HCT116 (cell line): ENCODE measurements at regions not wholly inside any gene's neighbourhood (a gene's known extent, or its start where the extent isn't known, plus 50 kb on each side); places are given as distances from the start of the nearest gene placed in this dataset.

Source experiments
- ATAC-seq: fragments of 200-7000 bp; cut with Tn5 transposase; 2 replicates; pipeline ENCODE4 v1.9.1; 2020; ENCODE audit warnings: mild to moderate bottlenecking, moderate library complexity
- BruUV-seq: library from RNA; stranded (reverse); fragments of 400-500 nt; replicated peaks from 2 replicates; lab custom pipeline; 2021; lab: Mats Ljungman, UMichigan
- CTCF ChIA-PET: fragments of 300-600 bp; sonication (Branson Sonifier 250); formaldehyde crosslinking; loops from one replicate; lab custom pipeline; 2021; ENCODE audit warnings: antibody characterized with exemption; lab: Charles Lee
- POLR2A ChIA-PET: fragments of 300-600, 350-600 bp; sonication (Branson Sonifier 250); formaldehyde crosslinking; loops from one replicate; lab custom pipeline; 2021; ENCODE audit warnings: antibody characterized with exemption; lab: Charles Lee
- RAD21 ChIA-PET, 2 experiments: fragments of 300-600 bp; sonication (Branson Sonifier 250); formaldehyde crosslinking; loops; one replicate each; lab custom pipeline; 2023; ENCODE audit warnings: low total read pairs in 2 of 2; ENCODE audit not compliant: uncharacterized antibody in 2 of 2, unreplicated experiment in 2 of 2, low non-redundant PET in 1 of 2; lab: Charles Lee
- DNase-seq: peaks from one replicate; pipeline ENCODE4 v3.0.0-alpha.2; 2010; ENCODE audit warnings: low read depth, low spot score
- H2AFZ ChIP-seq: fragments of 200-600 bp; shearing (Covaris generic), sonication (generic); 2 replicates; pipeline ENCODE4 v1.6.1; 2017; ENCODE audit warnings: low read depth, mixed run types, mixed read lengths, antibody characterized with exemption, low read length; ENCODE audit not compliant: poor library complexity, severe bottlenecking
- H3K27ac ChIP-seq: 2 replicates; pipeline ENCODE4 v1.5.1; 2012; ENCODE audit warnings: low read depth, low read length
- H3K27me3 ChIP-seq: fragments of 200-600 bp; sonication (generic); 2 replicates; pipeline ENCODE4 v1.6.1; 2016; ENCODE audit warnings: mixed run types, low read length, mixed read lengths; ENCODE audit not compliant: insufficient read depth
- H3K36me3 ChIP-seq, 2 experiments: fragments of 200-500 bp in 1 of 2; fragments of 200-600 bp in 1 of 2; sonication (Bioruptor generic) in 1 of 2; sonication (generic) in 1 of 2; 2 replicates each; pipeline versions ENCODE4 v1.5.1 to v1.6.1; 2014 to 2016; ENCODE audit warnings: low read length in 2 of 2, inconsistent platforms in 1 of 2, mixed read lengths in 1 of 2, mixed run types in 1 of 2; ENCODE audit not compliant: insufficient read depth in 2 of 2, control insufficient read depth in 1 of 2
- H3K4me1 ChIP-seq, 2 experiments: fragments of 200-600 bp in 1 of 2; sonication (generic) in 1 of 2; 2 replicates each; pipeline versions ENCODE4 v1.5.1 to v1.6.1; 2012 to 2017; ENCODE audit warnings: low read length in 2 of 2, inconsistent platforms in 1 of 2, mild to moderate bottlenecking in 1 of 2, mixed read lengths in 1 of 2, mixed run types in 1 of 2, moderate library complexity in 1 of 2; ENCODE audit not compliant: insufficient read depth in 2 of 2, control insufficient read depth in 1 of 2
- H3K4me2 ChIP-seq: fragments of 200-600 bp; sonication (generic); 2 replicates; pipeline ENCODE4 v1.6.1; 2017; ENCODE audit warnings: mixed run types, low read length, mixed read lengths
- H3K4me3 ChIP-seq, 2 experiments: fragments of 200-600 bp in 1 of 2; sonication (generic) in 1 of 2; replicated peaks in 1 of 2; 2 replicates each; pipeline ENCODE4 v1.5.1; 2011 to 2016; ENCODE audit warnings: low read length in 2 of 2, control low read depth in 1 of 2, low read depth in 1 of 2, mild to moderate bottlenecking in 1 of 2, mixed read lengths in 1 of 2, mixed run types in 1 of 2
- H3K79me2 ChIP-seq: fragments of 200-600 bp; sonication (generic); 2 replicates; pipeline ENCODE4 v1.6.1; 2017; ENCODE audit warnings: mild to moderate bottlenecking, mixed run types, low read length, moderate library complexity, mixed read lengths; ENCODE audit not compliant: insufficient read depth
- H3K9ac ChIP-seq: fragments of 200-600 bp; sonication (generic); 2 replicates; pipeline ENCODE4 v1.6.1; 2016; ENCODE audit warnings: low read length, mixed read lengths
- H3K9me2 ChIP-seq: fragments of 200-600 bp; sonication (generic), shearing (Covaris generic); 2 replicates; pipeline ENCODE4 v1.6.1; 2017; ENCODE audit warnings: mixed run types, mild to moderate bottlenecking, moderate library complexity; ENCODE audit not compliant: insufficient read depth
- H3K9me3 ChIP-seq, 2 experiments: fragments of 200-500 bp in 1 of 2; fragments of 200-600 bp in 1 of 2; sonication (Bioruptor generic) in 1 of 2; sonication (generic) in 1 of 2; 2 replicates each; pipeline ENCODE4 v1.6.1; 2014 to 2017; ENCODE audit warnings: low read length in 2 of 2, mixed read lengths in 2 of 2, inconsistent platforms in 1 of 2, low read depth in 1 of 2, mild to moderate bottlenecking in 1 of 2, mixed run types in 1 of 2, moderate library complexity in 1 of 2; ENCODE audit not compliant: control insufficient read depth in 1 of 2, insufficient read depth in 1 of 2
- H4K20me1 ChIP-seq: fragments of 200-600 bp; sonication (generic), shearing (Covaris generic); 2 replicates; pipeline ENCODE4 v1.6.1; 2017; ENCODE audit warnings: mixed run types, mild to moderate bottlenecking, moderate library complexity; ENCODE audit not compliant: insufficient read depth
- CTCF ChIP-seq, 3 experiments: fragments of 200-600 bp in 1 of 3; sonication (generic) in 1 of 3; IDR thresholded peaks in 2 of 3; conservative IDR thresholded peaks in 1 of 3; 2 replicates each; pipeline ENCODE4 v1.5.1; 2012 to 2017; ENCODE audit warnings: low read depth in 2 of 3, low read length in 2 of 3, antibody characterized with exemption in 1 of 3, borderline replicate concordance in 1 of 3, control low read depth in 1 of 3, mild to moderate bottlenecking in 1 of 3, mixed read lengths in 1 of 3, mixed run types in 1 of 3, moderate library complexity in 1 of 3; ENCODE audit not compliant: insufficient read depth in 1 of 3
- EZH2 ChIP-seq: fragments of 200-600 bp; sonication (generic); IDR thresholded peaks from 2 replicates; pipeline ENCODE4 v1.6.1; 2017; ENCODE audit warnings: antibody characterized with exemption, mixed run types
- EZH2phosphoT487 ChIP-seq: fragments of 200-600 bp; IDR thresholded peaks from 2 replicates; pipeline ENCODE4 v1.6.1; 2018; ENCODE audit warnings: antibody characterized with exemption, borderline replicate concordance
- FOSL1 ChIP-seq: IDR thresholded peaks from 2 replicates; pipeline ENCODE4 v1.6.1; 2012; ENCODE audit warnings: low read depth
- JUND ChIP-seq: IDR thresholded peaks from 2 replicates; pipeline ENCODE4 v1.6.1; 2012
- MAX ChIP-seq: IDR thresholded peaks from 2 replicates; pipeline ENCODE4 v1.6.1; 2012
- POLR2AphosphoS5 ChIP-seq: IDR thresholded peaks from 2 replicates; pipeline ENCODE4 v1.6.1; 2011; ENCODE audit warnings: mild to moderate bottlenecking, low read depth, low read length, moderate library complexity
- RAD21 ChIP-seq: IDR thresholded peaks from 2 replicates; pipeline ENCODE4 v1.6.1; 2012; ENCODE audit warnings: low read depth, mild to moderate bottlenecking
- SIN3A ChIP-seq: IDR thresholded peaks from 2 replicates; pipeline ENCODE4 v1.6.1; 2012; ENCODE audit warnings: low read depth
- SRF ChIP-seq: IDR thresholded peaks from 2 replicates; pipeline ENCODE4 v1.6.1; 2012; ENCODE audit warnings: low read depth
- TCF7L2 ChIP-seq: IDR thresholded peaks from 2 replicates; pipeline ENCODE4 v1.7.0; 2011; ENCODE audit warnings: borderline replicate concordance, inconsistent platforms; ENCODE audit not compliant: insufficient read depth, insufficient read length; ENCODE audit errors: extremely low read depth
- ZFX ChIP-seq: fragments of 450-650 bp; IDR thresholded peaks from 2 replicates; pipeline ENCODE4 v1.6.1; 2017
- intact Hi-C: fragments of 100-400 bp; cut with micrococcal nuclease; formaldehyde crosslinking; loops from 2 replicates; pipeline ENCODE4 v1.10.0; 2022

GRCh38 chr2:56754066-56754615, 570.4 kb downstream of the CCDC85A start (continued):
- TF ChIP-seq TCF7L2 (no peak), POLR2AphosphoS5 (no peak), ZFX (no peak), SRF (no peak)
- TF ChIP-seq, all 23 proteins: peak for 0

DNA sequence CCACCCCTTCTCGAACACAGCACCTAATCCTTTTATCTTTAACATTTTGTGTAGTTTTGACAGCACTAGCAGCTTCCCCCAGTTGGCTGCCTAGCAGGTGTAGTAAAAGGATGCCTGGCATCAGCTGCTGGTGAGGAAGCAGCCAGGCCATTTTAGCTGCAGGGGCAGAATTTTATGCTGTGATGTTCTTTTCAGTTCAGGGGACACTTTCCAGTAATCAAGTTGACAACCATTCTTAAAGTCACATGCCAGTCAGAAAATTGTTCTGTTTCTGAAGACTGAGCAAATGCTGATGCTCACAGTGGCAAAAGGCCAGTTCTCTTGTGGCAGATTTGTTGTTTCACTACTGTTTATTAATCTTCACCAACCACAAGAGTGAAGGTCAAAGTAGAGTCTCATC, 570.8 kb downstream of the CCDC85A start:
- CTCF ChIA-PET = no interaction called here

More for the DNA sequence above, 570.8 kb downstream of the CCDC85A start:
- no peak overlapping the region for H3K4me3 ChIP-seq
- no peak overlapping the region for H2AFZ ChIP-seq
- no peak overlapping the region for H3K27ac ChIP-seq
- DNase-seq (no peak), ATAC-seq (no peak)
- no peak for TF ChIP-seq SIN3A
- no peak for TF ChIP-seq RAD21
- no peak for TF ChIP-seq MAX
- TF ChIP-seq CTCF (IDR thresholded peaks at IDR 0.05 in 2 of 3, conservative IDR thresholded peaks at IDR 0.05 in 1 of 3; ENCODE audit: borderline replicate concordance in 1 of 3, insufficient read depth in 1 of 3, low read depth in 2 of 3, low read length in 2 of 3) = no peak
- TF ChIP-seq EZH2phosphoT487 = no peak
- no peak for TF ChIP-seq EZH2
- no peak for TF ChIP-seq FOSL1
- TF ChIP-seq JUND = no peak
- ChIA-PET POLR2A (no interaction called here), RAD21 (no interaction called here)
- H3K9me3 ChIP-seq = no peaks in the 10 kb centered on the region
- no peaks in the 10 kb centered on the region for H3K9me2 ChIP-seq
- H3K27me3 ChIP-seq = no peaks in the 10 kb centered on the region
- no peak overlapping the region for H3K4me2 ChIP-seq
- intact Hi-C loops = no loop called here
- no TSS peak for BruUV-seq
- no peak overlapping the region for H3K9ac ChIP-seq
- H4K20me1 ChIP-seq = no peaks in the 10 kb centered on the region
- H3K79me2 ChIP-seq = no peaks in the 10 kb centered on the region
- H3K36me3 ChIP-seq = no peaks in the 10 kb centered on the region
- no peaks in the 10 kb centered on the region for H3K4me1 ChIP-seq
